Caco-2 (cell line): ENCODE measurements at regions not wholly inside any gene's neighbourhood (a gene's known extent, or its start where the extent isn't known, plus 50 kb on each side); places are given as distances from the start of the nearest gene placed in this dataset.
A peak's percentile ranks its signal among the peaks of the same experiment; 100 is the strongest.
"Not testable (repeated sequence)": the region's sequence is repeated elsewhere in the genome, so short reads cannot be mapped to it uniquely, and the experiment has no call there.

Source experiments
- BruUV-seq: library from RNA; stranded (reverse); fragments of 400-500 nt; replicated peaks from 2 replicates; lab custom pipeline; 2021; lab: Mats Ljungman, UMichigan
- CTCF ChIA-PET: fragments of 300-600 bp; sonication (Branson Sonifier 250); formaldehyde crosslinking; loops from one replicate; lab custom pipeline; 2022; ENCODE audit warnings: antibody characterized with exemption; lab: Charles Lee
- POLR2A ChIA-PET: fragments of 300-600 bp; sonication (Branson Sonifier 250); formaldehyde crosslinking; loops from one replicate; lab custom pipeline; 2022; ENCODE audit warnings: antibody characterized with exemption; lab: Charles Lee
- DNase-seq, 2 experiments: peaks; one replicate each; pipeline versions ENCODE4 v3.0.0 to v3.0.0-alpha.2; 2020 to 2022
- H3K27me3 ChIP-seq: replicated peaks from 2 replicates; pipeline ENCODE4 v1.6.0; 2011; ENCODE audit warnings: low read length; ENCODE audit not compliant: control insufficient read depth, insufficient read depth
- H3K36me3 ChIP-seq: 2 replicates; pipeline ENCODE4 v1.5.1; 2011; ENCODE audit warnings: low read length; ENCODE audit not compliant: control insufficient read depth, insufficient read depth
- H3K4me1 ChIP-seq: fragments of 250-450 bp; sonication (Bioruptor Pico); 2 replicates; pipeline ENCODE4 v1.5.1; 2020; ENCODE audit warnings: mild to moderate bottlenecking
- H3K4me3 ChIP-seq: 2 replicates; pipeline ENCODE4 v1.5.1; 2011; ENCODE audit warnings: low read depth, mild to moderate bottlenecking, control low read depth, low read length
- H3K9me3 ChIP-seq: fragments of 250-450 bp; sonication (Bioruptor Pico); 2 replicates; pipeline ENCODE4 v1.5.1; 2020; ENCODE audit warnings: mild to moderate bottlenecking, moderate library complexity
- H3K27ac Mint-ChIP-seq: one replicate; pipeline ENCODE4 v1.8.0; 2022; ENCODE audit warnings: mixed read lengths; ENCODE audit not compliant: unreplicated experiment
- H3K27me3 Mint-ChIP-seq: one replicate; pipeline ENCODE4 v1.8.0; 2022; ENCODE audit warnings: mixed read lengths; ENCODE audit not compliant: insufficient read depth, unreplicated experiment
- H3K36me3 Mint-ChIP-seq: one replicate; pipeline ENCODE4 v1.8.0; 2022; ENCODE audit warnings: mild to moderate bottlenecking, mixed read lengths; ENCODE audit not compliant: insufficient read depth, unreplicated experiment
- H3K4me1 Mint-ChIP-seq: one replicate; pipeline ENCODE4 v1.8.0; 2022; ENCODE audit warnings: low read depth, mixed read lengths; ENCODE audit not compliant: unreplicated experiment
- H3K4me3 Mint-ChIP-seq: one replicate; pipeline ENCODE4 v1.8.0; 2022; ENCODE audit warnings: mild to moderate bottlenecking, moderate library complexity, mixed read lengths; ENCODE audit not compliant: unreplicated experiment
- H3K9me3 Mint-ChIP-seq: one replicate; pipeline ENCODE4 v1.8.0; 2022; ENCODE audit warnings: mixed read lengths; ENCODE audit not compliant: unreplicated experiment
- CTCF ChIP-seq, 2 experiments: fragments of 200-600 bp in 1 of 2; IDR thresholded peaks; 1 replicate in 1 of 2; 2 replicates in 1 of 2; pipeline versions ENCODE4 v1.5.1 to v1.8.0; 2011 to 2022; ENCODE audit warnings: antibody characterized with exemption in 1 of 2, control low read depth in 1 of 2, inconsistent platforms in 1 of 2, low read depth in 1 of 2, low read length in 1 of 2, mild to moderate bottlenecking in 1 of 2, moderate library complexity in 1 of 2; ENCODE audit not compliant: insufficient read depth in 1 of 2, severe bottlenecking in 1 of 2, unreplicated experiment in 1 of 2
- intact Hi-C: fragments of 100-400 bp; cut with micrococcal nuclease; formaldehyde crosslinking; loops from one replicate; pipeline ENCODE4 v1.10.0; 2022; ENCODE audit not compliant: unreplicated experiment

- Histone ChIP-seq H3K4me3 (no peak overlapping the region), H3K9me3 (no peaks in the 10 kb centered on the region), H3K27me3 (no peaks in the 10 kb centered on the region), H3K36me3 (no peaks in the 10 kb centered on the region), H3K4me1 (no peaks in the 10 kb centered on the region)
- no peak overlapping the region for H3K27ac Mint-ChIP-seq
- POLR2A ChIA-PET: no interaction called here
- H3K9me3 Mint-ChIP-seq: no peaks in the 10 kb centered on the region
- no peak overlapping the region for H3K4me3 Mint-ChIP-seq
- H3K27me3 Mint-ChIP-seq: no peaks in the 10 kb centered on the region
- BruUV-seq: no TSS peak
- CTCF ChIA-PET: no interaction called here
- intact Hi-C loops: no loop called here
- no peaks in the 10 kb centered on the region for H3K36me3 Mint-ChIP-seq
- no peaks in the 10 kb centered on the region for H3K4me1 Mint-ChIP-seq
- no peak for TF ChIP-seq CTCF (IDR thresholded peaks at IDR 0.05; ENCODE audit: insufficient read depth in 1 of 2, low read depth in 1 of 2, low read length in 1 of 2, severe bottlenecking in 1 of 2, unreplicated experiment in 1 of 2)
- DNase-seq: no peak
These were observed 889.7 kb upstream of the API5 start for GRCh38 chr11:42422090-42422489.

- H3K4me3 ChIP-seq, H3K27me3 ChIP-seq, intact Hi-C loops, H3K36me3 Mint-ChIP-seq, H3K9me3 ChIP-seq, DNase-seq, H3K27ac Mint-ChIP-seq, H3K4me1 ChIP-seq, H3K27me3 Mint-ChIP-seq, H3K36me3 ChIP-seq, BruUV-seq, H3K4me1 Mint-ChIP-seq, CTCF ChIA-PET, POLR2A ChIA-PET: not testable (repeated sequence)
- peaks cover 18% of the 10 kb centered on the region for H3K9me3 Mint-ChIP-seq
- H3K4me3 Mint-ChIP-seq: peak overlapping the region; percentile 27
These were observed 876.9 kb upstream of the API5 start for GRCh38 chr11:42434911-42435310.

GRCh38 chr11:42444406-42444805 lies 867.4 kb upstream of the API5 start:
- peaks cover 11% of the 10 kb centered on the region for H3K9me3 Mint-ChIP-seq
- intact Hi-C loops: no loop called here
- H3K4me1 Mint-ChIP-seq: no peaks in the 10 kb centered on the region
- H3K27ac Mint-ChIP-seq: no peak overlapping the region
- H3K4me3 Mint-ChIP-seq: no peak overlapping the region
- ChIA-PET POLR2A (no interaction called here), CTCF (no interaction called here)
- DNase-seq: no peak
- no peaks in the 10 kb centered on the region for H3K9me3 ChIP-seq
- H3K27me3 Mint-ChIP-seq: no peaks in the 10 kb centered on the region
- no peaks in the 10 kb centered on the region for H3K27me3 ChIP-seq
- no peaks in the 10 kb centered on the region for H3K36me3 ChIP-seq
- no peaks in the 10 kb centered on the region for H3K36me3 Mint-ChIP-seq
- no peak for TF ChIP-seq CTCF (IDR thresholded peaks at IDR 0.05; ENCODE audit: insufficient read depth in 1 of 2, low read depth in 1 of 2, low read length in 1 of 2, severe bottlenecking in 1 of 2, unreplicated experiment in 1 of 2)
- no TSS peak for BruUV-seq
- H3K4me1 ChIP-seq: no peaks in the 10 kb centered on the region
- no peak overlapping the region for H3K4me3 ChIP-seq
